Activated CD4-positive, alpha-beta memory T cell treated with anti-CD3 and anti-CD28 coated beads for 36 hours (primary cell): ENCODE measurements at regions not wholly inside any gene's neighbourhood (a gene's known extent, or its start where the extent isn't known, plus 50 kb on each side); places are given as distances from the start of the nearest gene placed in this dataset.

Experiments used
- CTCF ChIA-PET: fragments of 350-600 bp; sonication (Branson Sonifier 250); formaldehyde crosslinking; loops from one replicate; lab custom pipeline; 2021; ENCODE audit warnings: antibody characterized with exemption, inconsistent platforms; lab: Charles Lee
- POLR2A ChIA-PET: fragments of 350-600 bp; sonication (Branson Sonifier 250); formaldehyde crosslinking; loops from one replicate; lab custom pipeline; 2021; ENCODE audit warnings: antibody characterized with exemption; lab: Charles Lee
- DNase-seq: peaks from one replicate; pipeline ENCODE4 v3.0.0-alpha.2; 2020
- H3K27ac Mint-ChIP-seq: one replicate; pipeline ENCODE4 v1.8.0; 2021; ENCODE audit warnings: mixed read lengths
- H3K27me3 Mint-ChIP-seq: one replicate; pipeline ENCODE4 v1.8.0; 2021; ENCODE audit warnings: mixed read lengths
- H3K36me3 Mint-ChIP-seq: one replicate; pipeline ENCODE4 v1.8.0; 2021; ENCODE audit warnings: mixed read lengths
- H3K4me1 Mint-ChIP-seq: one replicate; pipeline ENCODE4 v1.8.0; 2021; ENCODE audit warnings: low read depth, mixed read lengths
- H3K4me3 Mint-ChIP-seq: one replicate; pipeline ENCODE4 v1.8.0; 2021; ENCODE audit warnings: mild to moderate bottlenecking, mixed read lengths
- H3K9me3 Mint-ChIP-seq: one replicate; pipeline ENCODE4 v1.8.0; 2021; ENCODE audit warnings: mixed read lengths
- intact Hi-C: fragments of 100-400 bp; cut with micrococcal nuclease; formaldehyde crosslinking; loops from one replicate; pipeline ENCODE4 v1.15.1; 2023

DNA sequence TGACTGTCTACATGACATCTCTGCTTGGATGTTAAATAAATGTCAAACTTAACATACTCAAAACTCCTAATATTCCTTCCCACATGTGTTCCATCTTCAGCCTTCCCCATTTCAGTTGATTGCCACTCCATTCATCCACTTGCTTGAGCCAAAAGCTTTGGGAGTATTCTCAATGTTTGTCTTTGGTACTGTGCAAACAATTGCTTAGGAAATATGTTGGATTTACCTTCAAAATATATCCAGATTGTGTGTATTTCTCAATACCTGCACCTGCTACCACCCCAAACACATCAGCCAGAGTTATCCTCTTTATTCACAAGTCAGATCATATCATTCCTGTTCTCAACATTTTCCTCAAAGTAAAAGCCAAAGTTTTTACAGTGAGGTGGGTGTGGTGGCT is 350.3 kb upstream of the FAM98A start:
- H3K4me1 Mint-ChIP-seq, result no peaks in the 10 kb centered on the region
- H3K36me3 Mint-ChIP-seq, result no peaks in the 10 kb centered on the region
- ChIA-PET CTCF (no interaction called here), POLR2A (no interaction called here)
- no peak for DNase-seq
- H3K27ac Mint-ChIP-seq, result no peak overlapping the region
- no peaks in the 10 kb centered on the region for H3K27me3 Mint-ChIP-seq
- intact Hi-C loops, result no loop called here
- peaks cover 2% of the 10 kb centered on the region for H3K9me3 Mint-ChIP-seq
- no peak overlapping the region for H3K4me3 Mint-ChIP-seq

DNA sequence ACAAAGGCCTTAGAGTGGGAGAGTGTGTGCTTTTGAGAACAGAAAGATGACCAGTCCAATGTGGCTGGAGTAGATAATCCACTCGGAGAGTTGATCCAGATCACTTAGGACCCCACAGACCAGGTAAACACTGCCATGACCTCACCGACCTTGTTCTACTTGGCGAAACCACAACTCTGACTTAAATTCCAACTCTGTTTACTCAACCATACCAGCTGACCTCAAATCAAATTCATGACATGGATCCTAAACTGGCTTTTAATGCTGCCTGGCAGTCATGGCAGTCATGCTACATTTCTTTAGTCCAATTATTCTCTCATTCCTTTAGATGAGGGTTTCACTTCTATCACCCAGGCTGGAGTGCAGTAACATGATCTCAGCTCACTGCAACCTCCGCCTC is 347.1 kb upstream of the FAM98A start:
- H3K36me3 Mint-ChIP-seq, result no peaks in the 10 kb centered on the region
- no peak overlapping the region for H3K27ac Mint-ChIP-seq
- H3K4me3 Mint-ChIP-seq, result no peak overlapping the region
- no peak for DNase-seq
- peaks cover 2% of the 10 kb centered on the region for H3K9me3 Mint-ChIP-seq
- ChIA-PET CTCF (no interaction called here), POLR2A (no interaction called here)
- intact Hi-C loops, result no loop called here
- no peaks in the 10 kb centered on the region for H3K4me1 Mint-ChIP-seq
- H3K27me3 Mint-ChIP-seq, result no peaks in the 10 kb centered on the region

DNA sequence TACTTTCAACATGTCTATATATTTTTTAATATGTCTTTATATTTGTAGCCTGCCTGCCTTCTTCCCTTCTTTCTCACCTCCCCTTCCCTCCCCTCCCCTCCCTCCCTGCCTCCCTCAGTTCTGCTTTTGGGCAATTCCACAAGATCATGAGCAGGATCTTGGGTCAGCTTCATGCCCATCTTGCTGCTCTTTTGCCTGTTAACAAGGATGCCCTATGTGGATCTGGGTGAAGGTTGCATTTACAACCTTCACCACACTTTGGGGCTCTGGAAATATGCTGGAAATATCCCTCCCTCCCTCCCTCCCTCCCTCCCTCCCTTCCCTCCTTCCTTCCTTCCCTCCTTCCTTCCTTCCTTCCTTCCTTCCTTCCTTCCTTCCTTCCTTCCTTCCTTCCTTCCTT is 334.1 kb upstream of the FAM98A start:
- no peaks in the 10 kb centered on the region for H3K9me3 Mint-ChIP-seq
- H3K27ac Mint-ChIP-seq, result no peak overlapping the region
- ChIA-PET POLR2A (no interaction called here), CTCF (no interaction called here)
- intact Hi-C loops, result no loop called here
- no peak for DNase-seq
- no peak overlapping the region for H3K4me3 Mint-ChIP-seq
- no peaks in the 10 kb centered on the region for H3K4me1 Mint-ChIP-seq
- no peaks in the 10 kb centered on the region for H3K36me3 Mint-ChIP-seq
- no peaks in the 10 kb centered on the region for H3K27me3 Mint-ChIP-seq

DNA sequence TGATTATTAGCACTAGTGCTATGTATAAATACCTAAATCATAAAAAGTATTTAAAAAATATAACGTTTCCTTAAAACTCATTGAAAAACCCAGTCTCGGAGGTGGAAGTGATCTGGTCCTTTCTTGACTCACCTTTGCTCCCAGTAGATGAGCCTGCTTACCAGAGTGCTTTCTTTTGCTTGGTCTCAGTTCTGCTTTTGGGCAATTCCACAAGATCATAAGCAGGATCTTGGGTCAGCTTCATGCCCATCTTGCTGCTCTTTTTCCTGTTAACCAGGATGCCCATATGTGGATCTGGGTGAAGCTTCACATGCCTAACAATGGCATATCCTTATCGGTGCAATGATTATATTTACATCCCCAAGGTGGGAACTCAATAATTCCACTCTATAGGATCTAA is 332.1 kb upstream of the FAM98A start:
- intact Hi-C loops, result no loop called here
- H3K4me1 Mint-ChIP-seq, result no peaks in the 10 kb centered on the region
- no peak overlapping the region for H3K27ac Mint-ChIP-seq
- no peak overlapping the region for H3K4me3 Mint-ChIP-seq
- CTCF ChIA-PET, result no interaction called here
- H3K27me3 Mint-ChIP-seq, result no peaks in the 10 kb centered on the region
- no peaks in the 10 kb centered on the region for H3K9me3 Mint-ChIP-seq
- POLR2A ChIA-PET, result no interaction called here
- no peak for DNase-seq
- no peaks in the 10 kb centered on the region for H3K36me3 Mint-ChIP-seq

DNA sequence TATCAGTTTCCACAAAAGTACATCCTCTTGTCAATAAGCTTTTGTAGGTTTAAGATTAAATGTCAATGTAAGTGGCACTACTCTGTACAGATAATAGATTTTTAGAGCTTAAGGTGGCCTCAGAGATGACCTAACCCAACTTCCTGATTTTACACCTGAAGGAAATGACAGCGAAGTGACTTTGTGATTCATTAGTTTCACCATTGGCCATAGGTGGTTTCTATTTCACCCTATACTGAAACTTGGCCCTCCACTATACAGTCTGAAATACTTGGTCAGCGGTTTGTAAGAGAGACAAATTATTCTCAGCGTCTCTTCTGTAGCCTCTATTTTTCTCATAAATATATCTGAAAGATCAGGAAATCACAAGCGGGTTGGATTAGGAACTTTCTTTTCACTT is 330.4 kb upstream of the FAM98A start:
- Mint-ChIP-seq H3K4me3 (no peak overlapping the region), H3K9me3 (no peaks in the 10 kb centered on the region)
- POLR2A ChIA-PET, result no interaction called here

DNA sequence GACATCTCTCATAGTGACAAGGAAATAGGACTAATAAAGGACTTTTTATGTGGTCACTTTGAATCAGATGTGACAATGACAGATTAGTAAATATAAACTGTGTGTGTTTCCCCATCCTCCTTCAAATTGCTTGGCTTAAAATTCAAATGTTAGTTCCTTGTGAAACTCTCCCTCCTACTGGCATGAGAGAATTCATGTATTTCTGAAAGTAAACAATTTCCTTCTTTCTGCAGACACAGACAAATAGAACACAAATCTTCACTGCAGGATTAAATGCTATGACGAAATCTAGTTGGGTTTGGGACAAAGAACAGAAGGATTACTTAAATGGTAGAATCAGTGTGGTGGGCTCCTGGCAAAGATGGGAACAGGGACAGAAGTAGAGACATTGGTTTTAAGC is 328.7 kb upstream of the FAM98A start:
- intact Hi-C loops, result no loop called here
- H3K4me1 Mint-ChIP-seq, result no peaks in the 10 kb centered on the region
- no peaks in the 10 kb centered on the region for H3K27me3 Mint-ChIP-seq
- no peaks in the 10 kb centered on the region for H3K9me3 Mint-ChIP-seq
- no peak overlapping the region for H3K4me3 Mint-ChIP-seq
- H3K36me3 Mint-ChIP-seq, result no peaks in the 10 kb centered on the region
- ChIA-PET POLR2A (no interaction called here), CTCF (no interaction called here)
- no peak for DNase-seq
- no peak overlapping the region for H3K27ac Mint-ChIP-seq

More for the DNA sequence above, 330.4 kb upstream of the FAM98A start:
- H3K27me3 Mint-ChIP-seq, result no peaks in the 10 kb centered on the region
- H3K4me1 Mint-ChIP-seq, result no peaks in the 10 kb centered on the region
- H3K27ac Mint-ChIP-seq, result no peak overlapping the region
- H3K36me3 Mint-ChIP-seq, result no peaks in the 10 kb centered on the region
- DNase-seq, result no peak
- CTCF ChIA-PET, result no interaction called here
- intact Hi-C loops, result no loop called here

DNA sequence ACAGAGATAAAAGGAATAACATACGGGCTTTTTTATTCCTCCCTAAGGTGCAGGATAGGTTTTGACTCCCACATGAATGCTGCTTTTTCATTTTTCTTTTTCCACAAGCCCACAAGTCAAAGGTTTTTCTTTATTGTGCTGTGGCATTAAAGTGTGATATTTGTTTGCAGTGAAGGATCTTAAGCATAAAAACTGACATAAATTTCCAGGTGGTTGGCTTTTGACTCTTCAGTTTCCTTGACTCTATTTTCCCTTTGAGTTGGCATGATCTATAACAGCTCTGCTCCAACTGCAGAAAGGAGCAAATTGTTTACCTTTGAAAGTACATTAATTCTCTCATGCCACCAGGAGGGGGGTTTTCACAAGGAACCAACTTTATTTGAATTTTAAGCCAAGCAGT is 326.2 kb upstream of the FAM98A start:
- ChIA-PET CTCF (no interaction called here), POLR2A (no interaction called here)
- no peak for DNase-seq
- Mint-ChIP-seq H3K36me3 (no peaks in the 10 kb centered on the region), H3K27ac (no peak overlapping the region), H3K4me3 (no peak overlapping the region), H3K27me3 (no peaks in the 10 kb centered on the region), H3K4me1 (no peaks in the 10 kb centered on the region), H3K9me3 (no peaks in the 10 kb centered on the region)
- intact Hi-C loops, result no loop called here

DNA sequence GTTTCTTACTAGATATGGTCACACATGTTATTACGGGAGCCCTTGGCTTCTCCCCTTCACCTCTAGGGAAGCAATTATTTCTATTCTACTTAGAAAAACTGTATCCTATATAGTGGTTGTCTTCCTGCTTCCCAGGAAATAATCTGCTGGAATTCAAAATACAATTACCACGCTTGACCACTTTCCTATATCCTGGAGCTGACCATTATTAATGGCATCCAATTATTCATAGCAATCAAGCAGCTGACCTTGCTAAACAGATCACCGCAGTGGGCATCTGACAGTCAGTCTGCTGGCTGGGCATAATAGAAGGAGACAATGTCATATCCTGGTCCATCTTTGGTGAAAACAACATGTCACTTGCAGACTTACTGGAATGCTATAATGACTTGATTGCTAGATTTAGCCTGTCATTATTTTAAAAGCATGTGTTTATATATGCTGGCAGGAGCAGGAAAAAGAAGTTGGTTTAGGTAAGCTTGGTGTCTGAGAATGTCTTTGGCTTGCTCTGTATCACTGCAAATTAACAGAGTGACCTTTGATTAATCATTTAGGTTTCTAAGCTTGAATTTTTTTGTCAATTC is 325.6 kb upstream of the FAM98A start:
- no peaks in the 10 kb centered on the region for H3K27me3 Mint-ChIP-seq
- H3K27ac Mint-ChIP-seq, result no peak overlapping the region
- intact Hi-C loops, result no loop called here
- no peaks in the 10 kb centered on the region for H3K36me3 Mint-ChIP-seq
- H3K9me3 Mint-ChIP-seq, result no peaks in the 10 kb centered on the region
- DNase-seq, result no peak
- H3K4me3 Mint-ChIP-seq, result no peak overlapping the region
- CTCF ChIA-PET, result no interaction called here
- POLR2A ChIA-PET, result no interaction called here
- H3K4me1 Mint-ChIP-seq, result no peaks in the 10 kb centered on the region

DNA sequence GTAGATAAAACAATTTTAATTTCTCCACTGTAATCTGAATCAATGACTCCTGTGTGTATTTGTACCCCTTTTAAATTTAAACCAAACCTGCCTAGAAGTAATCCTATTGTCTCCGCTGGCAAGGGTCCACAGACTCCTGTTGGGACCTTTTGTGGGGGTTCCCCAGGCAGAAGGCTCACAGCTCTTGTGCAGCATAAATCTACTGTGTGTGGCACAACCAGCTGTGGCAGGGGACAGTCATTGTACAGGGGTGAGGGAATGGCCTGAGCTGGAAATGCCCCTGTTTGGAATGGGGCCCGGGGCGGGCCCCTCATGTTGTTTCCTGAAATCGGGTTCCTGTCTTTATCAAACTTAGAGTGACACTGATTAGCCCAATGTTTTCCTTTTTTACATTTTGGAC is 318.2 kb upstream of the FAM98A start:
- Mint-ChIP-seq H3K36me3 (no peaks in the 10 kb centered on the region), H3K9me3 (peaks cover 10% of the 10 kb centered on the region), H3K4me3 (no peak overlapping the region), H3K4me1 (no peaks in the 10 kb centered on the region), H3K27me3 (no peaks in the 10 kb centered on the region), H3K27ac (no peak overlapping the region)
- ChIA-PET CTCF (no interaction called here), POLR2A (no interaction called here)
- intact Hi-C loops, result no loop called here
- no peak for DNase-seq

DNA sequence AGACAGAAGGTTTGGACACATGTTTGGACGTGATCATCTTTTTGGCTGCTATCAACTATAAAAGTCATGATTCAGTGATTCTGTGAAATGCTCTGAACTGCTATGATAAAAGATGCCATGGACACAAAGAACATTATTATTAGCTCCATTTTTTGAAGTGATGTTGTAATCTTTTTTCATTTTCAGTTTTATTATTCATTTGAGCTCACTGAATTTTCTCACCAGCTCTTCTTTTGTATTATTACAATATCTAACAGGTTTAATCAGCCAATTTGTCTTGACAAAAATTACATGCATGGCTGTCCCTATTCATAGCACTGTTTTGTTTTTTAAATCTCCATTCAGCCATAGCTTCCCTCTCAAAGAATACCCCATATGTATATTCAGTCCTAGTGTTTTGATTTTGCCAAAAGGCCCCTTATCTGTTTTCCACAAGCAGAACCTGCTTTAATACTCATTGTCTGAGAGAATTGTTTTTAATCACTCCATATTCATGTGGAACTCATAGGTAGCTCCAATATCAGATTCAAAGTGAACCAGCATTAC is 314.0 kb upstream of the FAM98A start:
- no peak for DNase-seq
- intact Hi-C loops, result no loop called here
- no peaks in the 10 kb centered on the region for H3K4me1 Mint-ChIP-seq

DNA sequence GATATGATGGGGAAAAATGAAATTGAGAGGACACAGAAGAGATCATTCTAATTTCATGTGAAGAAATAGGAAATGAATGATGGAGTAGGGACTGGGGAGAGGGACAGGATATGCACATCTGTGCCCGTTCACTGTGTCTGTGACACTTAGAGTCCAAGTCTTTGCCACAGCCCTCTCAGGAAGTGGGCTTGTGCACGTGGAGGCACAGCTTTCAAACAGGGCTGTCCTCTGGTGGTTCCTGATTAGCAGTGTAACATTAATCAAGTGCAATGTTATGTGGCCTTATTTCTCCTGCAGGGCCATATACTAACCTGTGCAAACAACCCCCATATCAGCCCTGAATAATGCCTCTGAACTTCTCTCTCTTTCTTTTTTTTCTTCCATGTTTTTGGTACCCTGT is 312.2 kb upstream of the FAM98A start:
- no peak for DNase-seq
- H3K4me3 Mint-ChIP-seq, result no peak overlapping the region
- H3K4me1 Mint-ChIP-seq, result no peaks in the 10 kb centered on the region
- ChIA-PET POLR2A (no interaction called here), CTCF (interaction anchor here (0.5 kb wide), 1 partner anchor 8 kb away, joined by 3 read pairs; no protein-coding TSS in a partner anchor)
- intact Hi-C loops, result no loop called here
- no peak overlapping the region for H3K27ac Mint-ChIP-seq
- no peaks in the 10 kb centered on the region for H3K27me3 Mint-ChIP-seq
- no peaks in the 10 kb centered on the region for H3K36me3 Mint-ChIP-seq
- H3K9me3 Mint-ChIP-seq, result peaks cover 10% of the 10 kb centered on the region

More for the DNA sequence above, 314.0 kb upstream of the FAM98A start:
- H3K36me3 Mint-ChIP-seq, result no peaks in the 10 kb centered on the region
- ChIA-PET CTCF (no interaction called here), POLR2A (no interaction called here)
- no peaks in the 10 kb centered on the region for H3K27me3 Mint-ChIP-seq
- no peak overlapping the region for H3K4me3 Mint-ChIP-seq
- H3K9me3 Mint-ChIP-seq, result peaks cover 10% of the 10 kb centered on the region
- no peak overlapping the region for H3K27ac Mint-ChIP-seq

DNA sequence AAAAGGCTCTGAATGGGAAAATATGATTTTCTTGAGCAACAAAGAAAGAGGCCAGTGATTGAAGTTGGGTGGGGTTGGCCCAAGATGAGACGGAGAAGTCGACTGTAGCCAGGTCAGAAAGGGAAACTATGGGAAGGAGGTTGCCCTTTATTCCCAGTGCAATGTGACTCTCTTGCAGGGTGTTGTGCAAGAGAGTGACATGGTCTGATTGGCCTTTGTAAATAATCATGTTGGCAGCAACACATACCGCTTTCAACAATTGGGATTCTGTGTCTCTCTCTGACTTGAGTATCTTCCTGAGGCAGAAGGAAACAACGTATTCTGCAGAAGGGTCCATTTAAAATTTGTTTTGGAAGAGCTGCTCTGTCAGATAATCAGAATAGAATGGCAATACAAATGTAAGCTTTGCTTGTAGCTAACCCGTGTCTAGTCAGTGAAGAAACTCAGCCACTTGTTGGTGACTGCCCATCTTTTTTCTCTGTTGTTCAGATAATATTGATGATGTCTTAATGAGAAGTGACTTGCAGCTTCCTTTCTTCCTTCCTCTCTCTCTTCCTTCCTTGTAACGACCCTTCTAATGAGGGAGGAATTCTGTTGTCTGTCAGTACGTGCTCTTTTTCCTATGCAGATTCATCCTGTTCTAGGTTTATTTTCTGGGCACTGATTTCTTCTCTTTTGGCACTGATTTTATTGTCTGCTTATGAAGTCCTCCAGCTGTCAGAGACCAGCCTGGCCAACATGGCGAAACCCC is 311.0 kb upstream of the FAM98A start:
- no peaks in the 10 kb centered on the region for H3K27me3 Mint-ChIP-seq

DNA sequence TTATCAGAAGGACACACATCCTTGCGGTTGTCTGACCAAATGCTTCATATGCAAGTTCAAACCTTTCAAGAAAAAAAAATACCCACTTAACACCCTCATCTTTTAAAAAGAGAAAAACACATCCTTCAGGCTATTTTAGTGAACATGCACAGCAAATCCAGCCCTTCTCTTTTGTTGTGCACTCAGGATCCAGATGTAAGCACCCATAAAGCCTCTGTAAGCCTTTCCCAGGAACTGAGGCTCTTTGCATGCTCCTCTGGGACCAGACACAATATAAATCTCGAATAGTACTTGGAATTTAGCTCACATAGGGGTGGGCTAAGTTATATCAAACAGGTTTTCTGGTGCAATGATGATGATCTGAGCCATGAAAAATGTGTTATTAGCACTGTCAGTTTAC is 308.8 kb upstream of the FAM98A start:
- Mint-ChIP-seq H3K27me3 (no peaks in the 10 kb centered on the region), H3K4me3 (no peak overlapping the region), H3K27ac (no peak overlapping the region), H3K4me1 (no peaks in the 10 kb centered on the region), H3K9me3 (peaks cover 2% of the 10 kb centered on the region), H3K36me3 (no peaks in the 10 kb centered on the region)
- DNase-seq, result no peak
- ChIA-PET POLR2A (no interaction called here), CTCF (no interaction called here)
- intact Hi-C loops, result no loop called here

More for the DNA sequence above, 311.0 kb upstream of the FAM98A start:
- Mint-ChIP-seq H3K4me1 (no peaks in the 10 kb centered on the region), H3K9me3 (peaks cover 10% of the 10 kb centered on the region), H3K27ac (no peak overlapping the region), H3K4me3 (no peak overlapping the region), H3K36me3 (no peaks in the 10 kb centered on the region)
- POLR2A ChIA-PET, result no interaction called here
- CTCF ChIA-PET, result interaction anchor here (0.5 kb wide), 1 partner anchor 1336 kb away, joined by 4 read pairs; no protein-coding TSS in a partner anchor
- intact Hi-C loops, result no loop called here
- DNase-seq, result no peak
